HEK293T (cell line): ENCODE measurements at regions not wholly inside any gene's neighbourhood (a gene's known extent, or its start where the extent isn't known, plus 50 kb on each side); places are given as distances from the start of the nearest gene placed in this dataset.

Experiments used
- CTCF ChIA-PET: fragments of 350-600 bp; formaldehyde crosslinking; extraction: SDS; loops from one replicate; lab custom pipeline; 2021; ENCODE audit warnings: antibody characterized with exemption, inconsistent platforms; lab: Yijun Ruan, JAX
- POLR2A ChIA-PET: fragments of 350-600 bp; formaldehyde crosslinking; extraction: SDS; loops from one replicate; lab custom pipeline; 2020; ENCODE audit warnings: antibody characterized with exemption, inconsistent platforms; lab: Yijun Ruan, JAX
- DNase-seq: peaks from one replicate; pipeline ENCODE4 v3.0.0; 2012; ENCODE audit warnings: mixed read lengths; ENCODE audit errors: extremely low spot score
- ARNT ChIP-seq: fragments of 450-650 bp; IDR thresholded peaks from 2 replicates; pipeline ENCODE4 v1.6.1; 2017; ENCODE audit warnings: mild to moderate bottlenecking
- BHLHE40 ChIP-seq: fragments of 450-650 bp; IDR thresholded peaks from 2 replicates; pipeline ENCODE4 v1.6.1; 2016; ENCODE audit warnings: mild to moderate bottlenecking, moderate library complexity, borderline replicate concordance
- CTBP1 ChIP-seq: fragments of 450-650 bp; IDR thresholded peaks from 2 replicates; pipeline ENCODE4 v1.6.1; 2016; ENCODE audit warnings: borderline replicate concordance
- ELF4 ChIP-seq: fragments of 450-650 bp; IDR thresholded peaks from 2 replicates; pipeline ENCODE4 v1.6.1; 2017; ENCODE audit warnings: antibody characterized with exemption
- FOXA1 ChIP-seq: fragments of 450-650 bp; IDR thresholded peaks from 2 replicates; pipeline ENCODE4 v1.6.1; 2016; ENCODE audit warnings: mild to moderate bottlenecking
- FOXK2 ChIP-seq: fragments of 450-650 bp; IDR thresholded peaks from 2 replicates; pipeline ENCODE4 v1.6.1; 2016; ENCODE audit warnings: mild to moderate bottlenecking
- FOXM1 ChIP-seq: fragments of 450-650 bp; IDR thresholded peaks from 2 replicates; pipeline ENCODE4 v1.6.1; 2017; ENCODE audit warnings: mild to moderate bottlenecking, borderline replicate concordance
- HDGF ChIP-seq: fragments of 450-650 bp; IDR thresholded peaks from 2 replicates; pipeline ENCODE4 v1.6.1; 2017; ENCODE audit warnings: antibody characterized with exemption, borderline replicate concordance
- L3MBTL2 ChIP-seq: fragments of 450-650 bp; conservative IDR thresholded peaks from 2 replicates; pipeline ENCODE4 v1.6.1; 2016; ENCODE audit warnings: mild to moderate bottlenecking
- LEF1 ChIP-seq: fragments of 450-650 bp; IDR thresholded peaks from 2 replicates; pipeline ENCODE4 v1.6.1; 2017; ENCODE audit warnings: mild to moderate bottlenecking, borderline replicate concordance
- NFRKB ChIP-seq: fragments of 450-650 bp; IDR thresholded peaks from 2 replicates; pipeline ENCODE4 v1.6.1; 2016; ENCODE audit warnings: mild to moderate bottlenecking, moderate library complexity
- SP1 ChIP-seq: fragments of 450-650 bp; IDR thresholded peaks from 2 replicates; pipeline ENCODE4 v1.6.1; 2017
- SUZ12 ChIP-seq: fragments of 450-650 bp; IDR thresholded peaks from 2 replicates; pipeline ENCODE4 v1.6.1; 2016; ENCODE audit warnings: mild to moderate bottlenecking
- TARDBP ChIP-seq: fragments of 450-650 bp; IDR thresholded peaks from 2 replicates; pipeline ENCODE4 v1.6.1; 2016
- ZNF384 ChIP-seq: fragments of 450-650 bp; IDR thresholded peaks from 2 replicates; pipeline ENCODE4 v1.6.1; 2016
- TF ChIP-seq, protein P1 (sequence below): fragments of 450-650 bp; IDR thresholded peaks from 2 replicates; pipeline ENCODE4 v1.6.1; 2016

DNA sequence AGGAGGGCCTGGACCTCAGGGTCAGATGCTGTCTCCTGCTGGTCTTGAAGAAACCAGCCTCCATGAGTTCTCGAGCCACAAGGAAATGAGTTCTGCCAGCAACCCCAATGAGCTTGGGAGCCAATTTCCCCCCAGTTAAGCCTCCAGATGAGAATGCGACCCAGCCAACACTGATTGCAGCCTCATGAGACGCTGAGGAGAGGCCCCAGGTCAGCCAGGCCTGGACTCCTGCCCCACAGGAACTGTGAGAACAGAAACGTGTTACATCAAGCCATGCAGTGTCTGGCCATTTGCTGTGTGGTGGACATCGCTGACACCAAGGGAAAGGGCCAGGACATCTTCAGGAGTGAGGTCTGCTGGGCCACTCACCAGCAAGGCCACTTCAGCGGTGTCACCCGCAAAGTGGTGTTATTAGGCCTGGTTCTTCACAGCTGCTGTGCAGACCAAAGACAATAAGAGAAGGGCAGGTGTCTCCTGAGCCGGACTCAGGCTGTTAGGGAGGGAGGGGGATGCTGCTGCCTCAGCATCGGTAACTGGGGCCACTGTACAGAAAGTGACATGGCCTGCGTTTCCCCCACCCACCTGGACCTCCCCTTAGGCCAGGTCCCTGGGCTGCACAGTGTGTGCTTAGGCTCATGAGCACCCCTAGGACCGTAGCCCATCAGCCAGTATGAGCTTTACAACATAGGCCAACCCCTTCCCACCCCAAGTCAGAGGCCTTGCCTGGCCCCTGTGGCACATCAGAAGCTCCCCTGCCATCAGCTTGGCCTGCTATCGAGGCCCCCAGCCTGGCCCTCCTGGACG, 272.4 kb upstream of the RTL1 start:
- ChIA-PET CTCF (no interaction called here), POLR2A (no interaction called here)
- no peak for DNase-seq
- TF ChIP-seq TARDBP: no peak
- no peak for TF ChIP-seq L3MBTL2
- TF ChIP-seq LEF1: no peak
- no peak for TF ChIP-seq FOXM1
- TF ChIP-seq BHLHE40: no peak
- no peak for TF ChIP-seq SUZ12
- TF ChIP-seq FOXK2: no peak
- TF ChIP-seq FOXA1: no peak
- no peak for TF ChIP-seq ARNT
- TF ChIP-seq ZNF384: no peak
- no peak for TF ChIP-seq ELF4

DNA sequence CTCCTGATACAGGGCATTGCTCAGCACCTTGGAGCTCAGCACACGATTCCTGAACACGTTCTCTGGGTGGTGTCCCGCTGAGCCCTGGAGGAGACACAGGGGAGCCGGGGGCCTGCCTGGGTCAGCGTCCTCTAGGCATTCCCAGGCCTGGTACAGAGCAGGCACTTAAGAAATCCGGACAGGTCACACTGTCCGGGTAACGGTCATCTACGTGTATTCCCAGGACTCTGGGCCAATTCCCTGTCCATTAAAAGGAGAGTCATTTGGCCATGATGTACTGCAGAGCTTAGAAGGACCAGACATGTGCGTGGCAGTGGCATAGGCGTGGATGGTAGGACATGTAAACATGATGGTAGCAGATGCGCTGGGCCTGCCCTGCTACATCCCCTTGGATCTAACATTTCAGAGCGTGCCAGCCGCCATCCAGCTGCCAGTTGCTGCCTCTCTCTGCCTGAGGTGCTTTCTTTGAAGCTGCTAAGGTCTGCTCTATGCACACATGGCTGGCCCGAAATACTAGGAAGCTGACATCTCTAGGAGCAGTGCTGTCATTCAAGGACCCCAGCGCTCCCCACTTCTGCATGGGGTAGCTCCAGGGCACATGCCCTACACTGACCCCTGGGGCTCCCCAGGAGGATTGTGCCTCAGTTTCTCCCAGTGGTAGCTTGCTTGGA, 273.1 kb upstream of the RTL1 start:
- CTCF ChIA-PET: no interaction called here
- TF ChIP-seq ARNT: no peak
- no peak for TF ChIP-seq CTBP1
- no peak for TF ChIP-seq SP1
- no peak for TF ChIP-seq BHLHE40
- TF ChIP-seq, protein P1, sequence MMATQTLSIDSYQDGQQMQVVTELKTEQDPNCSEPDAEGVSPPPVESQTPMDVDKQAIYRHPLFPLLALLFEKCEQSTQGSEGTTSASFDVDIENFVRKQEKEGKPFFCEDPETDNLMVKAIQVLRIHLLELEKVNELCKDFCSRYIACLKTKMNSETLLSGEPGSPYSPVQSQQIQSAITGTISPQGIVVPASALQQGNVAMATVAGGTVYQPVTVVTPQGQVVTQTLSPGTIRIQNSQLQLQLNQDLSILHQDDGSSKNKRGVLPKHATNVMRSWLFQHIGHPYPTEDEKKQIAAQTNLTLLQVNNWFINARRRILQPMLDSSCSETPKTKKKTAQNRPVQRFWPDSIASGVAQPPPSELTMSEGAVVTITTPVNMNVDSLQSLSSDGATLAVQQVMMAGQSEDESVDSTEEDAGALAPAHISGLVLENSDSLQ: no peak
- TF ChIP-seq ELF4: no peak
- no peak for TF ChIP-seq TARDBP
- no peak for TF ChIP-seq FOXK2
- no peak for DNase-seq
- POLR2A ChIA-PET: no interaction called here

DNA sequence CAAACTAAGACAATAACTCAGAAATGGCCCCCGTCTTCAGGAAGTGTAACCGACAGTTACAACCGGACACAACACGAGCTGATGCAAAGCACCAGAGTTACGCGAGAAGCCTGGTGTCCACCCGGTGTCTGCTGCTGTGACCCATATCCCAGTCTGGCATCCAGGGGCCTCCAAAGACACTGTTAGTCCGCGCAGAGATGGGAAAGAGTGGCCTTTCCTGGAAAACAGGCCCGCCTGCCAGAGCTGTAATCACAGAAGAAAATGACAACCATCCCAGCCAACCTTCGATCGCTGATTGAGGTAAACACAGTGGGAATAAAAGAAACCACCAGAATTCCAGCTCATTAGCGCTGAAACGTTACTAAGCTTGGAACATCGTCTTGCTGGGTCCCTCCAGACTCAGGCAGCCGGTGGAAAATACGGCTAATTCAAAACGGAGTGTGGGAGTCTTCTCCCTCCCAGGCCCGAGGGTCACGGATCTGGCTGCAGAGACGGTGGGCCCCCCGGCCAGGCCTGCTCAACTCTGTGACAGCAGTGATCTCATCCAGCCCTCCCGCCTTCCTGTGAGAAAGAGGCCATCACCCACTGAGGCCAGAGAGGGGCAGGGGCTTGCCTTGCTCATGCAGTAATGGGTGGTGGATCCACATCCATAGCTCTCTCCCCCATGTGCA, 273.9 kb upstream of the RTL1 start:
- ChIA-PET POLR2A (interaction anchor here (0.6 kb wide), 1 partner anchor 99 kb away, joined by 3 read pairs; no protein-coding TSS in a partner anchor), CTCF (no interaction called here)
- no peak for DNase-seq
- no peak for TF ChIP-seq NFRKB
- TF ChIP-seq, protein P1: no peak
- TF ChIP-seq FOXK2: no peak
- TF ChIP-seq SUZ12: no peak
- no peak for TF ChIP-seq LEF1
- no peak for TF ChIP-seq ELF4
- no peak for TF ChIP-seq CTBP1
- TF ChIP-seq TARDBP: no peak
- TF ChIP-seq L3MBTL2: no peak
- no peak for TF ChIP-seq HDGF
- TF ChIP-seq FOXM1: no peak
- no peak for TF ChIP-seq ARNT
- TF ChIP-seq SP1: no peak
- TF ChIP-seq ZNF384: no peak

DNA sequence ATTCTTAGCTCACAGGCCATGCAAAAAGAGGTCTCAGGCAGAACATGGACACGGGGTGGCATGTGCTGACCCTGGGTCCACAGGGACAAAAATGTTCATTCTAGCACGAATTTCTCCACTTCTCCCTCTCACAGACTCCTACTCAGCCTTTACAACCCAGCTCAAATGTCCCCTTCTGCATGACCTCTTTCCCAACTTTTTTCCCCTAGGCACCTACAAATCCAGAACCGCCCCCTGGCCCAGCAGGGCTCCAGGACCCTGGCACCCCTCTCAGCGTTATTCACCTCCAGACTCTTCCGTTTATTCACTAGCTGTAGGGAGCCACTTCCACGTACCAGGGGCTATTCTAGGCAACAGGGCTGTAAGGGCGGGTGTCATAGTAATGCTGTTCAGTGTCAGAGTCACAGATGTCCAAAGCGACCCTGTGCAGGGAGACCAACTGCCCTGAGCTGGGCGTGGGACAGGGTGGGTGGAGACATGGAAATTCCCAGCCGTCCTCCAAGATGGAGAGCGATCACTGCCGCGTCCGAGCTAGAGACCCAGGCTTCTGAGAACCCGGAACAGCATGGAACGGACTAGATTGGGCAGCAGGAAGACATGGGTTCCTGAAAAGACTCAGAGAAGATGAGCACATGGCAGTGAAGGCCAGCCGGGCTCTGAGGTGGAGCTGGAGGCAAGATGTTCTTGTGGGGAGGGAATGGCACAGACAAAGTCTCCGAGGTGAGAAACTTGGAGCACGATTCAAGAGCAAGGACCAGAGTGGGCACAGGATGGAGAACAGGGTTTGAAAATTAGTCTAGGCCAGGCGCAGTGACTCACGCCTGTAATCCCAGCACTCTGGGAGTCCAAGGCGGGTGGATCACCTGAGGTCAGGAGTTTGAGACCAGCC, 274.9 kb upstream of the RTL1 start:
- ChIA-PET CTCF (no interaction called here), POLR2A (interaction anchor here (0.6 kb wide), 1 partner anchor 98 kb away, joined by 3 read pairs; no protein-coding TSS in a partner anchor)
- TF ChIP-seq FOXM1 (no peak), ARNT (no peak), ELF4 (no peak), BHLHE40 (no peak), LEF1 (no peak), SUZ12 (no peak), L3MBTL2 (no peak), HDGF (no peak), NFRKB (no peak), TARDBP (no peak), SP1 (no peak), FOXK2 (no peak), FOXA1 (no peak), CTBP1 (no peak)
- TF ChIP-seq, protein P1: no peak
- no peak for DNase-seq

DNA sequence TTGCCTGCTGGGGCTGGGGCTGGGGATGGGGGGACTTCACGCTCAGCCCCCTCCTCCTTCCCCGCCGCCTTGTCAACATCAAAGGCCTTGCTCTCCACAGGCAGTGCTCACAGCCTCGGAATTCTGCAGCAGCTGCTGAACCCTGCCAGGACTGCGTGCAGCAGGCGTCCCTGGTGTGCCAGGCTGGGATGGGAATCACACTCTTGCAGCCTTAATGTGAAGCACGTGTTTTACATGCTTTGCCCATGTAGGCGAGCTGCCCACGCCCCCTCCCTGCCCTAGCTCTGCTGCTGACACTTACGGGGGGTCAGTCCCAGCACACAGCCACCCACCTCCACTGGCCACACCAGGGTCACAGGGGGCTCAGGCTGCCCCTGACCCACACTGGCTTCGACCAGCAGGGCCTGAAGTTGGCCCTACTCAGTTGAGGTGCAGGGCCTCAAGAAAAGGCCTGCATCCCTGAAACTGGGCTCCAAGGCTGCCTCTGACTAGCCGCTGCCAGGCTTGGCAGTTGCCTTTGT, 276.2 kb upstream of the RTL1 start:
- POLR2A ChIA-PET: no interaction called here
- no peak for TF ChIP-seq BHLHE40
- DNase-seq: no peak
- CTCF ChIA-PET: no interaction called here
